ENCODE measurements at regions not wholly inside any gene's neighbourhood (a gene's known extent, or its start where the extent isn't known, plus 50 kb on each side); places are given as distances from the start of the nearest gene placed in this dataset.

- TF ChIP-seq CTCF (IDR thresholded peaks at IDR 0.05; ENCODE audit: extremely low read depth in 1 of 2, insufficient read depth in 1 of 2, low read depth in 1 of 2, low read length in 2 of 2), result no peak
- TF ChIP-seq FOS (IDR thresholded peaks at IDR 0.05; ENCODE audit: borderline replicate concordance, insufficient read depth, low read length), result no peak
- no peak for TF ChIP-seq MAX (IDR thresholded peaks at IDR 0.05; ENCODE audit: insufficient read depth, insufficient read length)
- no peak for TF ChIP-seq POLR2AphosphoS5 (IDR thresholded peaks at IDR 0.05; ENCODE audit: insufficient read depth, low read depth, low read length)
- TF ChIP-seq POLR2A (IDR thresholded peaks at IDR 0.05; ENCODE audit: low read depth, low read length), result no peak
- TF ChIP-seq EZH2 (IDR thresholded peaks at IDR 0.05; ENCODE audit: borderline replicate concordance, low read depth, low read length, severe bottlenecking), result no peak
These were observed 161.7 kb upstream of the SEMA3C start for GRCh38 chr7:81080553-81080952.
